ENCODE measurements at regions not wholly inside any gene's neighbourhood (a gene's known extent, or its start where the extent isn't known, plus 50 kb on each side); places are given as distances from the start of the nearest gene placed in this dataset.

- no peaks in the 10 kb centered on the region for H3K4me1 ChIP-seq (replicated peaks; ENCODE audit: insufficient read depth)
- H3K9me2 ChIP-seq (ENCODE audit: insufficient read depth), result no peaks in the 10 kb centered on the region
- TF ChIP-seq CTCF (conservative IDR thresholded peaks at IDR 0.05) (no peak), EZH2 (IDR thresholded peaks at IDR 0.05; ENCODE audit: low read depth) (no peak)
- 0 out of 2 replicates have a peak, but pooled peaks cover 4% of the 10 kb centered on the region for H3K9me3 ChIP-seq (ENCODE audit: insufficient read depth, low read depth)
- no peaks in the 10 kb centered on the region for H3F3A ChIP-seq (ENCODE audit: insufficient read depth, low read depth)
- intact Hi-C loops (cut with micrococcal nuclease; ENCODE audit: unreplicated experiment), result no loop called here
- no peak overlapping the region for H3K4me3 ChIP-seq
- ChIA-PET POLR2A (ENCODE audit: unreplicated experiment) (no interaction called here), CTCF (no interaction called here)
- H4K20me1 ChIP-seq (ENCODE audit: insufficient read depth), result no peaks in the 10 kb centered on the region
- H3K27me3 ChIP-seq (ENCODE audit: insufficient read depth, low read depth), result peaks cover 33% of the 10 kb centered on the region; the same call in 1 of the 2 replicates
- H3K27ac ChIP-seq, result no peak overlapping the region
- H3K4me2 ChIP-seq, result no peak overlapping the region
- H2AFZ ChIP-seq, result no peak overlapping the region
- BruUV-seq (replicated peaks), result no TSS peak
- no peaks in the 10 kb centered on the region for H3K36me3 ChIP-seq (ENCODE audit: low read depth)
- H3K79me2 ChIP-seq (ENCODE audit: low read depth), result no peaks in the 10 kb centered on the region
- no peak for DNase-seq
Measured at GRCh38 chr1:34406377-34406776, 229.7 kb downstream of the C1orf94 start.

DNA sequence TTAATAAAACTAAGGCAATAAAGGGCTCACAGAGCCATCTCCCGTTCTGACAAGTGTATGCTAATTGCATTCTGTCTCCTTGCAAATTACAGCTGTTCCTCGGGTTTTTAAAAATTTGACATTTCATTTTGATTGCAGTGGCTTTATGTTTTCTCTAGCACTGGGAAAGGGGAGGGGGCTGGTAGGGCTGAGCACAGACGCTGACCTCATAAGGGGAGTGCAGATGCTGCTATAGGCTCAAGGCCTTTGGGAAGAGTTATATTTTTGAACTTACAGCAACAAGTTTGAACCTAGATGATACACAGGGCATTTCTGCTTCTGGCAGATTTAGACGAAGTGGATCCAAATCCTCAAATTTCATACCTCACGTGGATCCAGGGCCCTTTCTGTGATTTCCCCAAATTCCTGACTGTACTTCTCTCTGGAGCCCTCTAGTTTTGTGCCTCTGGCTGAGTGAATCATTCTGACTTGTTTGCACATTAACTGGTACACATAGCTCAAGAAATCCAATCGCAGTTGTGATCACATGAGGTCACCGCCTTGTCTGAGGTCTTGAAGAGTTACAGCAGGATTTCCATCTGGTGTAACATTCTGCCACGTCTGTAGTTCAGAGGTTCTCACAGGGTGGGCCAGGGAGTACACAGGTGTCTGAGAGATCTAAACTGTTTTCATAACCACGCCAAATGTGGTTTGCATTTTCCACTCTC lies 230.3 kb downstream of the C1orf94 start:
- H2AFZ ChIP-seq, result no peak overlapping the region
- TF ChIP-seq EZH2 (IDR thresholded peaks at IDR 0.05; ENCODE audit: low read depth), result no peak
- no peak for TF ChIP-seq CTCF (conservative IDR thresholded peaks at IDR 0.05)
- no peaks in the 10 kb centered on the region for H3K36me3 ChIP-seq (ENCODE audit: low read depth)
- H3K27me3 ChIP-seq (ENCODE audit: insufficient read depth, low read depth), result peaks cover 33% of the 10 kb centered on the region; the same call in 1 of the 2 replicates
- no TSS peak for BruUV-seq (replicated peaks)
- H3F3A ChIP-seq (ENCODE audit: insufficient read depth, low read depth), result no peaks in the 10 kb centered on the region
- H3K9me3 ChIP-seq (ENCODE audit: insufficient read depth, low read depth), result 0 out of 2 replicates have a peak, but pooled peaks cover 4% of the 10 kb centered on the region
- H3K79me2 ChIP-seq (ENCODE audit: low read depth), result no peaks in the 10 kb centered on the region
- H3K4me2 ChIP-seq, result no peak overlapping the region
- no peak overlapping the region for H3K4me3 ChIP-seq
- H3K27ac ChIP-seq, result no peak overlapping the region
- ChIA-PET POLR2A (ENCODE audit: unreplicated experiment) (no interaction called here), CTCF (no interaction called here)
- no peaks in the 10 kb centered on the region for H3K4me1 ChIP-seq (replicated peaks; ENCODE audit: insufficient read depth)
- H3K9me2 ChIP-seq (ENCODE audit: insufficient read depth), result no peaks in the 10 kb centered on the region
- no peak for DNase-seq
- intact Hi-C loops (cut with micrococcal nuclease; ENCODE audit: unreplicated experiment), result no loop called here
- H4K20me1 ChIP-seq (ENCODE audit: insufficient read depth), result no peaks in the 10 kb centered on the region

DNA sequence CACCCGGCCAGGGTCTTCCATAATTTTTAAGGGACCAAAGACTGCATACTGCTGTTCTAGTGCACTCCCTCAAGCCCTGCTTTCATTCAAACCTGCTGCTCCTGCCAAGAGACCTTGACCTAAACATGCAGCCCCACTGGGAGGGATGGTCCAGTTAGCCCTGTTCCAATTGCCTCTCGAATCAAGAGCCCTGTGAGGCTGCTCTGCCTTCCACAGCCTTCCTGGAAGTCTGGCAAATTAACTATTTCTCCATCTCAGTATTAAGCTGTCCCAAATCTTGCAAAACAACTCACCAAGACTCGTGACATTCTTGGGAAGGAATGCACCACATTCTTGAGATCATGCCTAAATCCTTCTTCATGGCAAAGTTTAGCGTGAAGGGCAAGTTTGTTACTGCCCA lies 231.3 kb downstream of the C1orf94 start:
- no peak overlapping the region for H2AFZ ChIP-seq
- no peaks in the 10 kb centered on the region for H3F3A ChIP-seq (ENCODE audit: insufficient read depth, low read depth)
- no peaks in the 10 kb centered on the region for H4K20me1 ChIP-seq (ENCODE audit: insufficient read depth)
- H3K4me1 ChIP-seq (replicated peaks; ENCODE audit: insufficient read depth), result no peaks in the 10 kb centered on the region
- no peak for TF ChIP-seq CTCF (conservative IDR thresholded peaks at IDR 0.05)
- no peak for TF ChIP-seq EZH2 (IDR thresholded peaks at IDR 0.05; ENCODE audit: low read depth)
- H3K9me3 ChIP-seq (ENCODE audit: insufficient read depth, low read depth), result 0 out of 2 replicates have a peak, but pooled peaks cover 4% of the 10 kb centered on the region
- no peaks in the 10 kb centered on the region for H3K9me2 ChIP-seq (ENCODE audit: insufficient read depth)
- BruUV-seq (replicated peaks), result no TSS peak
- no peak for DNase-seq
- H3K4me2 ChIP-seq, result no peak overlapping the region
- intact Hi-C loops (cut with micrococcal nuclease; ENCODE audit: unreplicated experiment), result no loop called here
- H3K36me3 ChIP-seq (ENCODE audit: low read depth), result no peaks in the 10 kb centered on the region
- peaks cover 33% of the 10 kb centered on the region; the same call in 1 of the 2 replicates for H3K27me3 ChIP-seq (ENCODE audit: insufficient read depth, low read depth)
- no peak overlapping the region for H3K4me3 ChIP-seq
- POLR2A ChIA-PET (ENCODE audit: unreplicated experiment), result no interaction called here
- no peak overlapping the region for H3K27ac ChIP-seq
- CTCF ChIA-PET, result no interaction called here
- H3K79me2 ChIP-seq (ENCODE audit: low read depth), result no peaks in the 10 kb centered on the region

All from PC-9 (cell line).